ENCODE measurements at regions not wholly inside any gene's neighbourhood (a gene's known extent, or its start where the extent isn't known, plus 50 kb on each side); places are given as distances from the start of the nearest gene placed in this dataset.

DNA sequence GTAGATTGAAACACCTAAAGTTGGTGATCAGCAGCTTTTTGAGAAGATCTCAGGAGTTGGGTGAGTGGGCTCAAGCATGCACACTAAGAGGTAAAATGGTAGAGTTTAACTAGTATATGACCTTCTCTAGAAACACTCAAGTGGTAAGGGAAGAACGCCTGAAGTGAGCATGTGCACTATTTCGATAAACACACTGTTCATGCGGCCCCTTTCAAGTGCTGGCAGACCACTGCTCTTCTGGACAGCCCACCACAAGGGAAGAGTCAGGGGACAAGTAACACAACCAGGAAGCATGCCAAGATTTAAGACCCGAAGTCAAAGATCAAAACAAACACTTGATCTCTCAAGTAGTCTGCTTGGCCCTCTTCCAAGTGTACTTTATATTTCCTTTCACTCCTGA lies 519.5 kb upstream of the ZWINT start:
- intact Hi-C loops (cut with DNase I, micrococcal nuclease), result no loop called here
- ChIA-PET CTCF (no interaction called here), POLR2A (no interaction called here)
- H3K9me3 Mint-ChIP-seq, result peaks cover 14% of the 10 kb centered on the region
- no peak overlapping the region for H3K27ac ChIP-seq (ENCODE audit: low read depth in 1 of 2, low read length in 2 of 2)
- no peaks in the 10 kb centered on the region for H3K27me3 ChIP-seq (ENCODE audit: control insufficient read depth in 1 of 2, insufficient read depth in 2 of 2, low read length in 2 of 2)
- no peak for DNase-seq
- no peak for TF ChIP-seq CTCF (IDR thresholded peaks at IDR 0.05)
- no peak overlapping the region for H3K4me3 Mint-ChIP-seq
- H3K36me3 ChIP-seq (ENCODE audit: insufficient read depth, low read length), result no peaks in the 10 kb centered on the region
- no peaks in the 10 kb centered on the region for H3K27me3 Mint-ChIP-seq
- no peaks in the 10 kb centered on the region for H3K4me1 ChIP-seq (ENCODE audit: insufficient read depth, low read length)
- no peaks in the 10 kb centered on the region for H3K4me1 Mint-ChIP-seq (ENCODE audit: low read depth)
- H3K27ac Mint-ChIP-seq, result no peak overlapping the region
- ATAC-seq (ENCODE audit: poor library complexity), result no peak
- H3K4me3 ChIP-seq (ENCODE audit: low read length), result no peak overlapping the region
- peaks cover 0 to 7% of the 10 kb centered on the region in 2 experiments for H3K9me3 ChIP-seq (ENCODE audit: control insufficient read depth in 1 of 2, insufficient read depth in 1 of 2, low read length in 2 of 2)
- H3K36me3 Mint-ChIP-seq (ENCODE audit: low read depth), result no peaks in the 10 kb centered on the region

- Histone ChIP-seq H3K9me3 (ENCODE audit: control insufficient read depth in 1 of 2, insufficient read depth in 1 of 2, low read length in 2 of 2) (peaks cover 0 to 4% of the 10 kb centered on the region in 2 experiments), H3K4me1 (ENCODE audit: insufficient read depth, low read length) (no peaks in the 10 kb centered on the region), H3K27ac (ENCODE audit: low read depth in 1 of 2, low read length in 2 of 2) (no peak overlapping the region), H3K4me3 (ENCODE audit: low read length) (no peak overlapping the region), H3K36me3 (ENCODE audit: insufficient read depth, low read length) (no peaks in the 10 kb centered on the region), H3K27me3 (ENCODE audit: control insufficient read depth in 1 of 2, insufficient read depth in 2 of 2, low read length in 2 of 2) (no peaks in the 10 kb centered on the region)
- CTCF ChIA-PET, result no interaction called here
- ATAC-seq (ENCODE audit: poor library complexity), result no peak
- Mint-ChIP-seq H3K9me3 (peaks cover 9% of the 10 kb centered on the region), H3K4me1 (ENCODE audit: low read depth) (no peaks in the 10 kb centered on the region), H3K4me3 (no peak overlapping the region), H3K27ac (no peak overlapping the region), H3K27me3 (no peaks in the 10 kb centered on the region), H3K36me3 (ENCODE audit: low read depth) (no peaks in the 10 kb centered on the region)
- intact Hi-C loops (cut with DNase I, micrococcal nuclease), result no loop called here
- POLR2A ChIA-PET, result no interaction called here
- no peak for TF ChIP-seq CTCF (IDR thresholded peaks at IDR 0.05)
- DNase-seq, result no peak
These were observed 513.9 kb upstream of the ZWINT start for GRCh38 chr10:56874950-56875349.

GRCh38 chr10:56871160-56871668 lies 510.2 kb upstream of the ZWINT start:
- H3K36me3 ChIP-seq (ENCODE audit: insufficient read depth, low read length), result no peaks in the 10 kb centered on the region
- no peak overlapping the region for H3K27ac ChIP-seq (ENCODE audit: low read depth in 1 of 2, low read length in 2 of 2)
- intact Hi-C loops (cut with DNase I, micrococcal nuclease), result no loop called here
- H3K4me3 Mint-ChIP-seq, result no peak overlapping the region
- H3K27me3 Mint-ChIP-seq, result no peaks in the 10 kb centered on the region
- H3K9me3 ChIP-seq (ENCODE audit: control insufficient read depth in 1 of 2, insufficient read depth in 1 of 2, low read length in 2 of 2), result no peaks in the 10 kb centered on the region
- H3K9me3 Mint-ChIP-seq, result peaks cover 4% of the 10 kb centered on the region
- no peaks in the 10 kb centered on the region for H3K36me3 Mint-ChIP-seq (ENCODE audit: low read depth)
- TF ChIP-seq CTCF (IDR thresholded peaks at IDR 0.05), result no peak
- no peak for DNase-seq
- CTCF ChIA-PET, result no interaction called here
- H3K27ac Mint-ChIP-seq, result no peak overlapping the region
- H3K27me3 ChIP-seq (ENCODE audit: control insufficient read depth in 1 of 2, insufficient read depth in 2 of 2, low read length in 2 of 2), result no peaks in the 10 kb centered on the region
- POLR2A ChIA-PET, result no interaction called here
- H3K4me1 Mint-ChIP-seq (ENCODE audit: low read depth), result no peaks in the 10 kb centered on the region
- ATAC-seq (ENCODE audit: poor library complexity), result no peak
- no peak overlapping the region for H3K4me3 ChIP-seq (ENCODE audit: low read length)
- H3K4me1 ChIP-seq (ENCODE audit: insufficient read depth, low read length), result no peaks in the 10 kb centered on the region

Data from CD4-positive, alpha-beta T cell (primary cell).